B cell (primary cell): ENCODE measurements at regions not wholly inside any gene's neighbourhood (a gene's known extent, or its start where the extent isn't known, plus 50 kb on each side); places are given as distances from the start of the nearest gene placed in this dataset.

Experiments used
- ATAC-seq: fragments of 200-7000 bp; cut with Tn5 transposase; one replicate; pipeline ENCODE4 v1.10.0; 2021; ENCODE audit warnings: low read depth, mild to moderate bottlenecking, moderate number of reproducible peaks, moderate library complexity
- CTCF ChIA-PET: fragments of 350-600 bp; sonication (Branson Sonifier 250); formaldehyde crosslinking; loops from one replicate; lab custom pipeline; 2021; ENCODE audit warnings: antibody characterized with exemption, inconsistent platforms; lab: Charles Lee
- POLR2A ChIA-PET: fragments of 350-600 bp; sonication (Branson Sonifier 250); formaldehyde crosslinking; loops from one replicate; lab custom pipeline; 2021; ENCODE audit warnings: antibody characterized with exemption; lab: Charles Lee
- DNase-seq: peaks from one replicate; pipeline ENCODE4 v3.0.0; 2013
- H2AFZ ChIP-seq: 2 replicates; pipeline ENCODE4 v1.6.1; 2012; ENCODE audit warnings: mild to moderate bottlenecking, low read depth, low read length; ENCODE audit not compliant: insufficient read depth, poor library complexity, severe bottlenecking
- H3K27ac ChIP-seq, 2 donors: 1 replicate in 1 of 2; 2 replicates in 1 of 2; pipeline ENCODE4 v1.5.1; 2012 to 2013; ENCODE audit warnings: low read length in 2 of 2, mild to moderate bottlenecking in 2 of 2, moderate library complexity in 1 of 2
- H3K27me3 ChIP-seq, 4 experiments: fragments of 200-600 bp in 1 of 4; sonication (generic) in 1 of 4; replicated peaks in 1 of 4; 1 replicate in 2 of 4; 2 replicates in 2 of 4; pipeline versions ENCODE4 v1.6.1 to v1.7.0; 2013 to 2016; ENCODE audit warnings: low read length in 3 of 4, mild to moderate bottlenecking in 2 of 4, mixed read lengths in 1 of 4, moderate library complexity in 1 of 4; ENCODE audit not compliant: insufficient read depth in 4 of 4, control insufficient read depth in 3 of 4; ENCODE audit errors: control extremely low read depth in 1 of 4
- H3K36me3 ChIP-seq, 2 experiments: replicated peaks in 1 of 2; 1 replicate in 1 of 2; 2 replicates in 1 of 2; pipeline versions ENCODE4 v1.6.1 to v1.7.1; 2013; ENCODE audit warnings: low read length in 1 of 2; ENCODE audit not compliant: insufficient read depth in 2 of 2, control insufficient read depth in 1 of 2; ENCODE audit errors: control extremely low read depth in 1 of 2, extremely low read depth in 1 of 2
- H3K4me1 ChIP-seq, 2 donors: fragments of 200-600 bp in 1 of 2; sonication (generic) in 1 of 2; 1 replicate in 1 of 2; 2 replicates in 1 of 2; pipeline versions ENCODE4 v1.5.1 to v1.6.1; 2013 to 2017; ENCODE audit warnings: low read length in 2 of 2; ENCODE audit not compliant: control insufficient read depth in 2 of 2, insufficient read depth in 2 of 2
- H3K4me2 ChIP-seq: replicated peaks from 2 replicates; pipeline ENCODE3; 2012; ENCODE audit warnings: mild to moderate bottlenecking, low read depth, low read length; ENCODE audit not compliant: poor library complexity, severe bottlenecking
- H3K4me3 ChIP-seq, 5 experiments: fragments of 200-600 bp in 1 of 5; sonication (generic) in 1 of 5; 1 replicate in 3 of 5; 2 replicates in 2 of 5; pipeline versions ENCODE4 v1.5.1 to v1.7.0; 2011 to 2016; ENCODE audit warnings: low read length in 4 of 5, mild to moderate bottlenecking in 4 of 5, low read depth in 2 of 5, control low read depth in 1 of 5, moderate library complexity in 1 of 5; ENCODE audit not compliant: insufficient read depth in 1 of 5; ENCODE audit errors: control extremely low read depth in 1 of 5, extremely low read depth in 1 of 5
- H3K79me2 ChIP-seq: fragments of 200-600 bp; sonication (generic); one replicate; pipeline ENCODE4 v1.6.0; 2016; ENCODE audit warnings: low read length; ENCODE audit not compliant: control insufficient read depth, insufficient read depth
- H3K9ac ChIP-seq: fragments of 200-600 bp; sonication (generic); 2 replicates; pipeline ENCODE4 v1.6.1; 2017; ENCODE audit warnings: mild to moderate bottlenecking, low read length, moderate library complexity
- H3K9me3 ChIP-seq, 3 donors: one replicate each; pipeline versions ENCODE4 v1.6.1 to v1.7.1; 2013; ENCODE audit warnings: low read length in 2 of 3; ENCODE audit not compliant: control insufficient read depth in 2 of 3, insufficient read depth in 1 of 3; ENCODE audit errors: control extremely low read depth in 1 of 3
- H4K20me1 ChIP-seq: 2 replicates; pipeline ENCODE4 v1.6.0; 2012; ENCODE audit warnings: mild to moderate bottlenecking, low read length; ENCODE audit not compliant: insufficient read depth, control insufficient read depth, poor library complexity, severe bottlenecking
- H3K27ac Mint-ChIP-seq: one replicate; pipeline ENCODE4 v1.8.0; 2021; ENCODE audit warnings: mixed read lengths
- H3K27me3 Mint-ChIP-seq: one replicate; pipeline ENCODE4 v1.8.0; 2021; ENCODE audit warnings: mixed read lengths
- H3K4me1 Mint-ChIP-seq: one replicate; pipeline ENCODE4 v1.8.0; 2021; ENCODE audit warnings: mixed read lengths
- H3K4me3 Mint-ChIP-seq: one replicate; pipeline ENCODE4 v1.8.0; 2021; ENCODE audit warnings: mixed read lengths
- H3K9me3 Mint-ChIP-seq: one replicate; pipeline ENCODE4 v1.8.0; 2022; ENCODE audit warnings: mixed read lengths; ENCODE audit not compliant: insufficient read depth
- CTCF ChIP-seq: fragments of 200-600 bp; IDR thresholded peaks from one replicate; pipeline ENCODE4 v1.8.0; 2022; ENCODE audit warnings: antibody characterized with exemption, mild to moderate bottlenecking
- EZH2 ChIP-seq: IDR thresholded peaks from 2 replicates; pipeline ENCODE4 v1.6.1; 2012; ENCODE audit warnings: borderline replicate concordance, low read depth, mild to moderate bottlenecking, moderate library complexity, low read length; ENCODE audit not compliant: insufficient read depth, poor library complexity, severe bottlenecking
- WGBS: methylation state at CpG from one replicate; pipeline ENCODE4 v1.1.5; 2013; ENCODE audit warnings: missing lambda C conversion rate; ENCODE audit not compliant: insufficient coverage; 5-methylcytosine and 5-hydroxymethylcytosine counted together
- intact Hi-C: fragments of 100-400 bp; cut with micrococcal nuclease; formaldehyde crosslinking; loops from one replicate; pipeline ENCODE4 v1.10.0; 2022

DNA sequence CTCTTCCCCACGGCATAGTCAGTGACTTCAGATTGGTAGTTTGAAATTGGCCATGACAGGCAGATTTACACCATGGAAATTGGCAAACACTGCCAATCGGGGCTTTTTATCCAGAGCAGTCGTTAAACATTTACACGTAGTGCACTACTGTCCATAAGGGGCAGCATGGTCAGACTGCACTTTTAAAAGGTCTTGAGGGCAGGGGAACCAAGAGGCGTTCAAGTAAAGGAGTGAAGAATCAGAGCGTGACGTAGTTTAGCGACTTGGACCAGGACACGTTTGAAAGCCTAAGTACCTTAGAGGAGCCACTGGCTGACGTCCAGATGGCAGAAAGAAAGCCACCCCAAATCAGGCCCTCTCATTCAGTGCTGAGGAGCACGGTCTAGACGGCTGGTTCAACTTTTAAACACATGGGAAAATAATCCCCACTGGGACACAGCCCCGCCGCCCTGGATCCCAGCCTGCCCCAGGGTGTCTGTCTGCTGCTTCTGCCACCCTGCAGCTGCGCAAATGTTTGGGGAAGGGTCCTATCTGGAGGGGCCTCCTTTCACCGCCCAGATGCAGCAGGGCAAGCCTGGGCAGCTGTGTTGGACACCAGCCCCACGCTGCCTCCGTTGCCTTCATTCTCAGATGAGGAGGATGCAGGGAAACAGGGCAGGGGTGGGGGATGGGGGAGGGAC lies 52.5 kb upstream of the PPP2R5C start:
- Mint-ChIP-seq H3K27ac (no peak overlapping the region), H3K4me1 (peaks cover 22% of the 10 kb centered on the region), H3K27me3 (peaks cover 8% of the 10 kb centered on the region), H3K9me3 (peaks cover 2% of the 10 kb centered on the region), H3K4me3 (no peak overlapping the region)
- no peak overlapping the region for H3K9ac ChIP-seq
- TF ChIP-seq EZH2 (no peak), CTCF (no peak)
- no peak overlapping the region for H3K4me2 ChIP-seq
- H4K20me1 ChIP-seq = no peaks in the 10 kb centered on the region
- H3K36me3 ChIP-seq = no peaks in the 10 kb centered on the region
- peaks cover 0 to 10% (median 1%) of the 10 kb centered on the region in 4 experiments for H3K27me3 ChIP-seq
- peaks cover 0 to 1% (median 0%) of the 10 kb centered on the region in 3 donors for H3K9me3 ChIP-seq
- no peak overlapping the region for H3K4me3 ChIP-seq
- POLR2A ChIA-PET = no interaction called here
- no peaks in the 10 kb centered on the region for H3K79me2 ChIP-seq
- no peak for ATAC-seq
- intact Hi-C loops = loop anchor here (5.0 kb wide), 1 partner anchor 338 kb away; no protein-coding TSS in a partner anchor
- CTCF ChIA-PET = interaction anchor here (1.0 to 3.2 kb wide), 6 partner anchors 22 to 605 kb away, joined by 3 to 36 read pairs (median 5); no protein-coding TSS in a partner anchor
- H3K4me1 ChIP-seq = peaks cover 19 to 23% of the 10 kb centered on the region in 2 donors
- 91% methylated on average over 15 of the region's 18 CpGs for WGBS
- DNase-seq = no peak
- H2AFZ ChIP-seq = no peak overlapping the region
- H3K27ac ChIP-seq = no peak overlapping the region

- H3K4me2 ChIP-seq = no peak overlapping the region
- H3K9me3 Mint-ChIP-seq = peaks cover 2% of the 10 kb centered on the region
- H4K20me1 ChIP-seq = no peaks in the 10 kb centered on the region
- H3K9ac ChIP-seq = no peak overlapping the region
- peaks cover 0 to 5% (median 5%) of the 10 kb centered on the region in 3 donors for H3K9me3 ChIP-seq
- H2AFZ ChIP-seq = no peak overlapping the region
- H3K4me1 ChIP-seq = peaks cover 19 to 23% of the 10 kb centered on the region in 2 donors
- H3K4me1 Mint-ChIP-seq = peaks cover 20% of the 10 kb centered on the region
- H3K27ac ChIP-seq = no peak overlapping the region
- DNase-seq (no peak), ATAC-seq (no peak)
- H3K4me3 ChIP-seq = no peak overlapping the region
- POLR2A ChIA-PET = no interaction called here
- 96% methylated on average over 8 of the region's 11 CpGs for WGBS
- H3K27me3 ChIP-seq = peaks cover 0 to 13% (median 2%) of the 10 kb centered on the region in 4 experiments
- peaks cover 8% of the 10 kb centered on the region for H3K27me3 Mint-ChIP-seq
- H3K36me3 ChIP-seq = no peaks in the 10 kb centered on the region
- H3K27ac Mint-ChIP-seq = no peak overlapping the region
- CTCF ChIA-PET = interaction anchor here (1.0 to 2.2 kb wide), 4 partner anchors 59 to 605 kb away, joined by 3 to 6 read pairs (median 4); no protein-coding TSS in a partner anchor
- TF ChIP-seq EZH2 (no peak), CTCF (no peak)
- intact Hi-C loops = loop anchor here (5.0 kb wide), 1 partner anchor 338 kb away; no protein-coding TSS in a partner anchor
- H3K79me2 ChIP-seq = no peaks in the 10 kb centered on the region
- no peak overlapping the region for H3K4me3 Mint-ChIP-seq
Measured at GRCh38 chr14:101709533-101709881, 52.0 kb upstream of the PPP2R5C start.
